Activated naive CD4-positive, alpha-beta T cell treated with anti-CD3 and anti-CD28 coated beads for 36 hours (primary cell): ENCODE measurements at regions not wholly inside any gene's neighbourhood (a gene's known extent, or its start where the extent isn't known, plus 50 kb on each side); places are given as distances from the start of the nearest gene placed in this dataset.

Experiments used
- CTCF ChIA-PET: fragments of 350-600 bp; sonication (Branson Sonifier 250); formaldehyde crosslinking; loops from one replicate; lab custom pipeline; 2021; ENCODE audit warnings: antibody characterized with exemption; lab: Charles Lee
- DNase-seq: peaks from one replicate; pipeline ENCODE4 v3.0.0-alpha.2; 2020
- H3K27ac Mint-ChIP-seq: one replicate; pipeline ENCODE4 v1.8.0; 2021; ENCODE audit warnings: mild to moderate bottlenecking, mixed read lengths
- H3K27me3 Mint-ChIP-seq: one replicate; pipeline ENCODE4 v1.8.0; 2021; ENCODE audit warnings: low read depth, mixed read lengths
- H3K36me3 Mint-ChIP-seq: one replicate; pipeline ENCODE4 v1.8.0; 2021; ENCODE audit warnings: low read depth, mixed read lengths
- H3K4me1 Mint-ChIP-seq: one replicate; pipeline ENCODE4 v1.8.0; 2021; ENCODE audit warnings: low read depth, mixed read lengths
- H3K4me3 Mint-ChIP-seq: one replicate; pipeline ENCODE4 v1.8.0; 2021; ENCODE audit warnings: mild to moderate bottlenecking, moderate library complexity, mixed read lengths
- H3K9me3 Mint-ChIP-seq: one replicate; pipeline ENCODE4 v1.8.0; 2021; ENCODE audit warnings: mixed read lengths
- intact Hi-C: fragments of 100-400 bp; cut with micrococcal nuclease; formaldehyde crosslinking; loops from one replicate; pipeline ENCODE4 v1.15.1; 2023

DNA sequence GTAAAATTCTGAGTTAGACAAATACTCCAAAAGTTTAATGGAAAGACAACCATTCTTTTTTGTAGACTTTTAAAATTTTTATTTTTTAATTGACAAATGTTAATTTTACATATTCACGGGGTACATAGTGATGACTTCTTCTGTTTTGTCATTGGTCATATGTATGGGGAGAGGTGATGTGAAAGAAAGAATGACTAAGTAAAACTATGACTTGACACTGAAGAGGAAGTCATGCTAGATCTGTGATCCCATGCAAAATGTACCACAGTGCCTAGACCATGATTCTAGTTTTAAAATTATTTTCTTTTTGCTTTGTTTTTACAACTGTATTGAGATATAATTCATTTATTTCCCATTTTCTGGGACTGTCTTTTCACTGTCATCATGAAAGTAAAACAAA lies 281.6 kb downstream of the MBNL1 start:
- CTCF ChIA-PET, result no interaction called here
- Mint-ChIP-seq H3K9me3 (no peaks in the 10 kb centered on the region), H3K4me3 (no peak overlapping the region), H3K4me1 (no peaks in the 10 kb centered on the region), H3K27me3 (peaks cover 2% of the 10 kb centered on the region), H3K27ac (no peak overlapping the region), H3K36me3 (no peaks in the 10 kb centered on the region)
- no peak for DNase-seq
- intact Hi-C loops, result no loop called here

DNA sequence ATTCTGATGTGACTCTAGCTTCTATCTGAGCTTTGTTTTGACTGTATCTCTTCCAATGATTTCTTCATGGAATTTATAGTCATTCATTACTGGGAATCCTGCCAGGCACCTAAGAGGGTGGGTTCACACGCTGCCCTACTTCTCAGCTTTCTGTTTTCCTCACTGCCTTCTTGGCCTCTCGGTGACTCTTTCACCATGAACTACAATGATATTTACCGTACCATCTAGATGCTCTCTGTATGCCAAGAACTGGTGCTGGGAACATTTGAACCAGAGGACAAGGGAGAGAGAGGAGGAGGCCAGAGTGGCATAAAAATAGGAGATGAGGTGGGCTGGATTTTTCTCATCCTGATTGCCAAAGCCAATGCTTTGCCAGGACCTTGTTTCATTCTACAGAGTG lies 280.0 kb upstream of the P2RY1 start:
- peaks cover 11% of the 10 kb centered on the region for H3K4me1 Mint-ChIP-seq
- H3K9me3 Mint-ChIP-seq, result no peaks in the 10 kb centered on the region
- DNase-seq, result no peak
- H3K4me3 Mint-ChIP-seq, result no peak overlapping the region
- H3K36me3 Mint-ChIP-seq, result no peaks in the 10 kb centered on the region
- CTCF ChIA-PET, result no interaction called here
- no peaks in the 10 kb centered on the region for H3K27me3 Mint-ChIP-seq
- no peak overlapping the region for H3K27ac Mint-ChIP-seq
- intact Hi-C loops, result no loop called here

DNA sequence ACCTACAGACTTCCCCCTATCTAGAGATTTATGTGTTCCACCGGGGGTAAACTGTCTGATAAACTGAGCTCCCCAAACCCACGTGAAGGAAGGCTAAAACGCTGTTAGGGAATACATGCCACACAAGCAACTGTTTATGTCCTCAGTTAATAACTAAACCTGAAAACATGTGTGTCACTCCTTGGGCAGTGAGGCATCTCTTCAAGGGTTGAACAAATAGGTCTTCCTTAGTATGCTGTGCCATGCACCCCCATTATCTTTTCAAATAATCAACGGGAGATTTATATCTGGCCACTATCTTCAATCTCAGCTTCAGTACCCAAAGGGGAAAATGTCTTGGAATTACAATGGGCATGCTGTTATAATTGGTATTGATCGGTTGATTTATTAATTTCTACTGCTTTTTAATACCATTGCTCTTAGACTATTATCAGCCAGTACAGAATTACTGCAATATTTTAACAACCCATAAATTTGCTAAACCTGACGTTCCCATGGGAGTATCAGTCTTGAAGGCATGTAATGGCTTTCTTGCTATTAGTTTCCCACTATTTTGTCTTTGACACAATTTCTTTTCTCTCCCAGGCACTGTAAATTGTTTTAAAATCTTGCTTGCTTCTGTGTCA lies 279.2 kb upstream of the P2RY1 start:
- Mint-ChIP-seq H3K36me3 (no peaks in the 10 kb centered on the region), H3K4me3 (no peak overlapping the region), H3K4me1 (peaks cover 11% of the 10 kb centered on the region), H3K27ac (no peak overlapping the region), H3K27me3 (no peaks in the 10 kb centered on the region), H3K9me3 (no peaks in the 10 kb centered on the region)
- CTCF ChIA-PET, result no interaction called here
- intact Hi-C loops, result no loop called here
- DNase-seq, result no peak

DNA sequence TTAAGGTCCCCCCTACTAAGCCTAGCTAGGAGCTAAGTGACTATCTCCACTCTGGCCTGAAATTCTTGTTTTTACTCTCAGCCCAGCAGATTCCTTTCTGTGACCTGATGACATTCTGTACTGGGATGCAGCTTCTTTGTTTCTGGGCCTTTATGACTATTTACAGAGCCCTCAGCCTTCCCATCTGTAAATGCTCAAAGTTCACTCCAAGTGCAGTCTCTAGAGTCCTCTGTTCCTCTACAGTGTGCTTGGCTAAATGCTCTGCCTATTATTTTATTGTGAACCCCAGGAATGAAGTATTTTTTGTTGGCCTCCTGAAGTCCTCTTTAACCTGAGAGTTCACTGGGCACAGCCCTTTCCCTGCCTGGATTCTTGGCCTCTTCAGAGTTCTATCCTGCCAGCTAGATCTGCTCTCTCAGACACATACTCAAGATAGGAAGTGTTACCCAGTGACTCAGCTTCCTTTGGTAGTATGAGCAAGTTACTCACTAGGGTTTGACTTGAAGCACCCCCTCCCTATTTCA lies 278.1 kb upstream of the P2RY1 start:
- Mint-ChIP-seq H3K4me1 (peaks cover 11% of the 10 kb centered on the region), H3K4me3 (no peak overlapping the region), H3K27me3 (no peaks in the 10 kb centered on the region), H3K36me3 (no peaks in the 10 kb centered on the region), H3K9me3 (no peaks in the 10 kb centered on the region), H3K27ac (no peak overlapping the region)
- CTCF ChIA-PET, result interaction anchor here (1.0 to 1.5 kb wide), 2 partner anchors 14 to 32 kb away, joined by 3 read pairs; no protein-coding TSS in a partner anchor
- DNase-seq, result peak; percentile 22
- intact Hi-C loops, result no loop called here

DNA sequence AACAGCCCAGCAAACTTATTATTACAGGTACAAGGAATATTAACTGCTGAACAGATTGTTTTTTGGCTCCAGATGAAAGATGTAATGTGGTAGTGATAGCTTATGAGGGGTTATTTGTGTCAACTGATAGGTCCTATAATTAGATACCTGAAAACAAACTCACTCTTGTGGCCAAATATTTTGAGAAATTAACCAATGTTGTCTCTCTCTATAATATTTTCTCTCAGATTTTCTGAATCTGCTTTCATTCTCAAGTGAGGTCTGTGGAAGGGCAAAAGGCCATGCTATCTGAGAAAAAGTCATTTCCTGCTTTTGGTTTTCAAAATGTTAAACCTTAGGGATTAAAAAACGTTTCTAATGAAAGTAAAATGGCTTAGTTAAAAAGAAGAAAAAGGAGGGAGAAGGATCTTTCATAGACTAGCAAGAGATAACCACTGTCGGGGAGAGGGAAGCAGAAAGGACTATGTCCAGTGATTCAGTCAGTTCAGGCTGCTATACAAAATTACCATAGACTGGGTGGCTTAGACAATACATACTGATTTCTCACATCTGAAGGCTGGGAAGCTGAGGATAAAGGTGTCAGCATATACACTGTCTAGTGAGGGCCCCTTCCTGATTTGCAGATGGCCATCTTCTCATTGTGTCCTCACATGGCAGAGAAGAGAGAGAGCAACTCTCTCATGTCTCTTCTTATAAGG lies 277.5 kb upstream of the P2RY1 start:
- CTCF ChIA-PET, result interaction anchor here (1.0 to 1.5 kb wide), 2 partner anchors 13 to 33 kb away, joined by 3 read pairs; no protein-coding TSS in a partner anchor
- no peaks in the 10 kb centered on the region for H3K9me3 Mint-ChIP-seq
- intact Hi-C loops, result no loop called here
- no peak for DNase-seq
- H3K4me1 Mint-ChIP-seq, result peaks cover 11% of the 10 kb centered on the region
- no peaks in the 10 kb centered on the region for H3K36me3 Mint-ChIP-seq
- H3K4me3 Mint-ChIP-seq, result no peak overlapping the region
- H3K27ac Mint-ChIP-seq, result no peak overlapping the region
- H3K27me3 Mint-ChIP-seq, result no peaks in the 10 kb centered on the region

DNA sequence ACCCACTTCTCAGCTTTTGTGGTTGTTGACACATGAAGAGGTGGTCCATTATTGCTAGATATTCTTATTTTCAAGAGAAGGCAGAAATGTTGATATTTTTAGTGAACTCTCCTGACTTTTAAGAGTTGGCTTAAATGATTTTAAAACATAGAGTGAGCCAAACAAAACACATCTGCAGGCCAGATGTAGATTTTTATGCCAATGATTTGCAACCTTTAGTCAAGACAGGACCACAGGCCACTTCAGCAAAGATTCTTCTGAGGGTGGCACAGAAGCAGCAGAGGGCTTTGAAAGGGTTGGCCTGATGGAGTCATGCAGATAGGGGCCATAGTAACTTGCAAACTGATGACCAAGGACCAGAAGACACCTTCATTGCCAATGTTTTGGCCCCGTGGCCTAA lies 276.5 kb upstream of the P2RY1 start:
- Mint-ChIP-seq H3K4me1 (peaks cover 11% of the 10 kb centered on the region), H3K36me3 (no peaks in the 10 kb centered on the region), H3K4me3 (no peak overlapping the region), H3K27me3 (no peaks in the 10 kb centered on the region), H3K9me3 (no peaks in the 10 kb centered on the region), H3K27ac (no peak overlapping the region)
- CTCF ChIA-PET, result interaction anchor here (1.1 to 1.2 kb wide), 2 partner anchors 13 to 57 kb away, joined by 4 read pairs; no protein-coding TSS in a partner anchor
- no peak for DNase-seq
- intact Hi-C loops, result no loop called here

DNA sequence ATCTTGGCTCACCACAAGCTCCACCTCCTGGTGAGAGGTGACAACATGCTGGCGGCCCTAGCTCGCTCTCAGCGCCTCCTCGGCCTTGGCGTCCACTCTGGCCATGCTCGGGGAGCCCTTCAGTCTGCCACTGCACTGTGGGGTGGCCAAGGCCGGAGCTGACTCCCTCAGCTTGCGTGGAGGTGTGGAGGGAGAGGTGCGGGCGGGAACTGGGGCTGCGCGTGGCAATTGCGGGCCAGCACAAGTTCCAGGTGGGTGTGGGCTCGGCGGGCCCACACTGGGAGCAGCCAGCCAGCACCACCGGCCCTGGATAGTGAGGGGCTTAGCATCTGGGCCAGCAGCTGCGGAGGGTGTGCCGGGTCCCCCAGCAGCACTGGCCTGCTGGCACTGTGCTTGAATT lies 275.7 kb upstream of the P2RY1 start:
- no peaks in the 10 kb centered on the region for H3K27me3 Mint-ChIP-seq
- H3K9me3 Mint-ChIP-seq, result no peaks in the 10 kb centered on the region
- no peak overlapping the region for H3K27ac Mint-ChIP-seq
- H3K4me1 Mint-ChIP-seq, result peaks cover 11% of the 10 kb centered on the region
- intact Hi-C loops, result no loop called here
- H3K36me3 Mint-ChIP-seq, result no peaks in the 10 kb centered on the region
- DNase-seq, result no peak
- CTCF ChIA-PET, result interaction anchor here (1.1 to 1.2 kb wide), 2 partner anchors 13 to 57 kb away, joined by 4 read pairs; no protein-coding TSS in a partner anchor
- no peak overlapping the region for H3K4me3 Mint-ChIP-seq

DNA sequence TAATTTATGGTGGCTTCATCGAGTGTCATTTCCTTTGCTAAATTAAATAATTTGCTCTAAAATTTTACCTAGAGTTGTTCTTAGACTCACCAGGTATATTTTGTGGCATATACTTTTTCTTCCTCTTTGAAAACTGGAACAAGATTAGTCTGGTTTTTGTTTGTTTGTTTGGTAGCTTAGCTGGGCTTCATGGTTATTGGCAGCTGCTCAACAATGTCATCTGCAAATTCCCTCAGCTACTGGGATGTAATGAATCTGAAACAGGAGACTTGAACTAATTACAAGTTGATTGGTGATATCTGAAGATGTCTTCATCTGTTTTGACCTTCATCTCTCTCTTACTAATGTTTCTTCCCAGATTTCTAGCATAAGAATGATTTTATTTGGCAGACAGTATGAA lies 270.5 kb upstream of the P2RY1 start:
- Mint-ChIP-seq H3K4me1 (no peaks in the 10 kb centered on the region), H3K4me3 (no peak overlapping the region), H3K27ac (no peak overlapping the region), H3K27me3 (peaks cover 2% of the 10 kb centered on the region), H3K36me3 (no peaks in the 10 kb centered on the region), H3K9me3 (no peaks in the 10 kb centered on the region)
- CTCF ChIA-PET, result no interaction called here
- DNase-seq, result no peak
- intact Hi-C loops, result no loop called here

DNA sequence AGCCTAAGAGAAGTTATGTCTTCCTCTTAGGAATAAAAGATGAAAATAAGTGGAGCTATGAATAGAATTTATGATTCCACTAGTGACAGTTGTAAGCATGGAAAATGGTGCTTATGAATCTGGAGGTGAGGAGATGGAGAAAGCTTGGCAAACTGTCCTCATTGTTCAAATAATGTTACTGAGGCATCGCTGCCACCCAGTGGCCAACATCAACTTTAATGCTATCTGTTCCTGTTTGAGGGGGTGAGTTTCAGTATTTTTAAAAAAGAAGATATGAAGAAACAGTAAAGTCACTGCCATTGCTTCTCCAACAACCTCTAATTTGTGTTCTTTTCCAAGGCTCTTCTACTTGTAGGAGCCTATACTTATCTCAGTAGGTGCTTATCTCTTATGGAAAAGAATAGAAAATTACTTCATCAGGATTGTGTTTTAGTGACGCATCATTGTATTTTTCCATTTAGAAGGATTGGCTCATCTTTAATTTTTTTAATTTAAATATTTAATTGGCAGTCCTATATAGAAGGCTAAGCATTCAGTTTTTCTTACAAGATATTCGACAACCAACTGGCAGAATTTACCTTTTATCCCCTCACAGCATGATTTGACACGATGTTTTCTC lies 260.4 kb upstream of the P2RY1 start:
- no peaks in the 10 kb centered on the region for H3K27me3 Mint-ChIP-seq
- intact Hi-C loops, result loop anchor here (1.0 to 5.0 kb wide), 4 partner anchors 52 to 502 kb away; no protein-coding TSS in a partner anchor
- no peak overlapping the region for H3K4me3 Mint-ChIP-seq
- H3K9me3 Mint-ChIP-seq, result no peaks in the 10 kb centered on the region
- no peaks in the 10 kb centered on the region for H3K4me1 Mint-ChIP-seq
- H3K27ac Mint-ChIP-seq, result no peak overlapping the region
- H3K36me3 Mint-ChIP-seq, result no peaks in the 10 kb centered on the region
- CTCF ChIA-PET, result interaction anchor here (0.7 to 2.2 kb wide), 12 partner anchors 14 to 547 kb away, joined by 3 to 14 read pairs (median 4); no protein-coding TSS in a partner anchor
- DNase-seq, result peak; percentile 68

DNA sequence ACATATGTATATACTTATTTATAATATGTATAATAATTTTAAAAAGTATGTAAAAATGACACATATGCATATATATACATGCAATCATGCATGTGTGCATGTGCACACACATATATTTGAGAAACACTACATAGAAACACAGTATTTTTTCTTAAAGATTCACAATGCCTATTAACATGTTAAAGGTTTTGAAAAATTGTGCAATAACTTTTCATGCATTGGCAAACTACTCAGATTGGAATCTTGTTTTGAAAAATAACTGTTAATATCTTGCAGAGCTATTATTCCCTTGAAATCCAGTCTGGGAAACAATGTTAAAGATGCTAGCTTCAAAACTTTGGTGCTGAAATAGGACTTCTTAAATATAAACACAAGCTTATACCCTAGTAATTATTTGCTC lies 256.2 kb upstream of the P2RY1 start:
- H3K9me3 Mint-ChIP-seq, result no peaks in the 10 kb centered on the region
- no peaks in the 10 kb centered on the region for H3K27me3 Mint-ChIP-seq
- DNase-seq, result no peak
- H3K4me1 Mint-ChIP-seq, result no peaks in the 10 kb centered on the region
- no peak overlapping the region for H3K27ac Mint-ChIP-seq
- no peak overlapping the region for H3K4me3 Mint-ChIP-seq
- intact Hi-C loops, result no loop called here
- no peaks in the 10 kb centered on the region for H3K36me3 Mint-ChIP-seq
- CTCF ChIA-PET, result no interaction called here

DNA sequence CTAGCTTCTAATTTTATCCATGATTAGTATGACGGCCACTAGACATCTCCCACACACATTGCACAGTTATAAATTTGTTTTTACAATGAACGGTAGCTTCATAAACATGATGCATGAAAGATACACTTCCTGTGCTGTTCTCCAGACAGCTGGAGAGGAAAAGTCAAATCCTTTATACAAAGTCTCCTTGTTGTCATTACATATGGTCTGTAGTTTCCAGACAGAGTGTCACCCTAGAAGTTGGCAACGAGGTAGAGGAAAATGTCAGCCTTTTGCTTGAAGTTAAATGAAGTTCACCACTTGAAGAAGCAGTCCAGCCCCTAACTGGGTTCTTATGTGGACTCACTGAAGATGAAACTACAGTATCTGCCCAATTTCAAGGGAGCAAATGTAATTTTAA lies 253.0 kb upstream of the P2RY1 start:
- no peaks in the 10 kb centered on the region for H3K36me3 Mint-ChIP-seq
- CTCF ChIA-PET, result no interaction called here

DNA sequence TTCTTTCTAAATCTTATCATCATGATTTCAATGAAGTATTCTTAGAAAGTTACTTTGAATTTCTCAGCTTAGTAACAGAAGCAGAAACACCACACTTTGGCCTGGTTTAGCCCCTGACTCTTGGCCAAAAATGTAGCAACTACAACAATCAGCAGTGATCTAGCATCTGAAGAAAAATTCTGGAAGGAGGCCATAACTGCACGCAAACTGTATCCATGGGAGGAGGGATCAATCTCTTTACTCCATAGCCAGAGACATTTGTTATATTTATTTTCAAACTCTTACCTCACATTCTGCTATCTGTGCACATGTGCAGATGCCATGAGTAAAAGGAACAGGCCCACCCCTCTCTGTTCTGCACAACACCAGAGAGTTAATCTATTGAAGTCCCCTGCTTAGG lies 251.0 kb upstream of the P2RY1 start:
- Mint-ChIP-seq H3K4me1 (no peaks in the 10 kb centered on the region), H3K9me3 (no peaks in the 10 kb centered on the region), H3K27ac (no peak overlapping the region), H3K36me3 (no peaks in the 10 kb centered on the region), H3K27me3 (no peaks in the 10 kb centered on the region), H3K4me3 (no peak overlapping the region)
- CTCF ChIA-PET, result no interaction called here
- DNase-seq, result no peak
- intact Hi-C loops, result no loop called here

More for the DNA sequence above, 253.0 kb upstream of the P2RY1 start:
- no peak for DNase-seq
- H3K9me3 Mint-ChIP-seq, result no peaks in the 10 kb centered on the region
- H3K27me3 Mint-ChIP-seq, result no peaks in the 10 kb centered on the region
- H3K27ac Mint-ChIP-seq, result no peak overlapping the region
- intact Hi-C loops, result no loop called here
- no peak overlapping the region for H3K4me3 Mint-ChIP-seq
- no peaks in the 10 kb centered on the region for H3K4me1 Mint-ChIP-seq
